Heart left ventricle (tissue), 13 donors: ENCODE measurements at regions not wholly inside any gene's neighbourhood (a gene's known extent, or its start where the extent isn't known, plus 50 kb on each side); places are given as distances from the start of the nearest gene placed in this dataset.

Experiments used
- POLR2A ChIP-seq, 2 donors: fragments of 450-650 bp; IDR thresholded peaks; one replicate each; pipeline ENCODE4 v1.6.1; 2017; ENCODE audit warnings: antibody characterized with exemption in 2 of 2, mild to moderate bottlenecking in 2 of 2, moderate library complexity in 2 of 2
- TF ChIP-seq, protein P1 (sequence below), 12 donors: fragments of 200-600 bp; sonication (generic) in 4 of 12; IDR thresholded peaks; one replicate each; pipeline versions ENCODE4 v1.5.0 to v1.8.0; 2018 to 2022; ENCODE audit warnings: antibody characterized with exemption in 12 of 12, mild to moderate bottlenecking in 5 of 12
- donor health status: ischemic (EF 13 %, LVEDD 7.1; RV severe dilation, severe dysfunction).
- donor health status: DM: no; HTN: yes; CAD: no.
- donor health status: DM: no; HTN: no; CAD: no.
- donor health status: ischemic (EF 25% LVEDD 6.9; RV normal size, moderate dysfunction).
- donor health status: ischemic (EF 25% LVEDD 5.7; RV mildly dilated, moderate dysfunction).
- donor health status: ischemic (EF 35%, LVEDD 5.7; RV mildly dilated, moderate dysfunction).
- donor health status: nonischemic (EF 11% LVEDD 7.7; RV severe dilation, severe dysfunction).
- donor health status: DM: yes; HTN: yes; CAD: no.
- donor health status: PGD.
- donor health status: ischemic (EF 29% LVEDD 5.4; RV normal size, mild dysfunction).
- donor health status: nonischemic (EF 23%, LVEDD 6.1; RV moderate dilation, normal function).

DNA sequence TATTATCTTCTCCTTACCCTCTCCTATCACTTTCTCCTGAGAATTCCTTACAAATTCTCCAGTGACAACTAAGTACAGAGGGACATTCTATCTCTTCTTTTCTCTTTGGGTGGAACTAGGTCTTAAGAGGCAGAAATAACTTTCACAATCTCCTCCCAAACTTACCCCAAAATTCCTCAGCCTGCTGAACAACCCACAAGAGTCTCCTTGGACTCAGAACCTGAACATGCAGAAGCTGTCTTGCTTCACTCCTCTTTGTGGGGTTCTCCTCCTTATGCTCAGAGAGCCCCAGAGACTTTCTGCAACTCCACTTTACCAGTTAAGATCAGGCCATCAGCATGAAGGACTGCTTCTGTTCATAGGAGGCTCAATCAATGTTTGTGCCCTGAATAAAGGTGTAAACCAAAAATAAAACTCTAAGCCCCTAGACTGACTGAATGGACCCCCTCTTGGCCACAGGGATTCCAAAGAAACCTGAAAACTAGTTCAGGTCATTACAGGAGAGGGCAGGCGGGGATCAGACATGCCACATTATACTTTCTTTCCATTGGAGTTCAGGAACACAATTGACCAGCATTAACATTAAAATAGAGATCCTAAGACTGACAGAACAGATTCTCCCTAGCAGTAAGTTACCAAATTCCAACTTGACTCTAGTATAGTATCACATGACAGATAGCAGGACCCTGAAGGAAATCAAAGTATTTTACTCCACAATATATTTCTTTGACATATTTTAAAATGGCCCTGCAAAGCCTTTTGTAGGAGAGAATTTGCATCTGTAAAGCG, 179.7 kb upstream of the FBXL17 start:
- TF ChIP-seq, protein P1, sequence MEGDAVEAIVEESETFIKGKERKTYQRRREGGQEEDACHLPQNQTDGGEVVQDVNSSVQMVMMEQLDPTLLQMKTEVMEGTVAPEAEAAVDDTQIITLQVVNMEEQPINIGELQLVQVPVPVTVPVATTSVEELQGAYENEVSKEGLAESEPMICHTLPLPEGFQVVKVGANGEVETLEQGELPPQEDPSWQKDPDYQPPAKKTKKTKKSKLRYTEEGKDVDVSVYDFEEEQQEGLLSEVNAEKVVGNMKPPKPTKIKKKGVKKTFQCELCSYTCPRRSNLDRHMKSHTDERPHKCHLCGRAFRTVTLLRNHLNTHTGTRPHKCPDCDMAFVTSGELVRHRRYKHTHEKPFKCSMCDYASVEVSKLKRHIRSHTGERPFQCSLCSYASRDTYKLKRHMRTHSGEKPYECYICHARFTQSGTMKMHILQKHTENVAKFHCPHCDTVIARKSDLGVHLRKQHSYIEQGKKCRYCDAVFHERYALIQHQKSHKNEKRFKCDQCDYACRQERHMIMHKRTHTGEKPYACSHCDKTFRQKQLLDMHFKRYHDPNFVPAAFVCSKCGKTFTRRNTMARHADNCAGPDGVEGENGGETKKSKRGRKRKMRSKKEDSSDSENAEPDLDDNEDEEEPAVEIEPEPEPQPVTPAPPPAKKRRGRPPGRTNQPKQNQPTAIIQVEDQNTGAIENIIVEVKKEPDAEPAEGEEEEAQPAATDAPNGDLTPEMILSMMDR (IDR thresholded peaks at IDR 0.05): no peak
- no peak for TF ChIP-seq POLR2A (IDR thresholded peaks at IDR 0.05)
